IMR-90 (cell line): ENCODE measurements at regions not wholly inside any gene's neighbourhood (a gene's known extent, or its start where the extent isn't known, plus 50 kb on each side); places are given as distances from the start of the nearest gene placed in this dataset.
A peak's percentile ranks its signal among the peaks of the same experiment; 100 is the strongest.

Experiments used
- ATAC-seq: fragments of 200-7000 bp; cut with Tn5 transposase; 2 replicates; pipeline ENCODE4 v1.9.1; 2020; ENCODE audit warnings: low read depth, mild to moderate bottlenecking, moderate library complexity
- BruUV-seq: library from RNA; stranded (reverse); fragments of 400-500 nt; replicated peaks from 2 replicates; lab custom pipeline; 2021; lab: Mats Ljungman, UMichigan
- CTCF ChIA-PET: fragments of 300-600 bp; formaldehyde crosslinking; extraction: SDS; loops from one replicate; lab custom pipeline; 2021; ENCODE audit warnings: antibody characterized with exemption; lab: Yijun Ruan, JAX
- POLR2A ChIA-PET: fragments of 300-600 bp; sonication (Branson Sonifier 250); formaldehyde crosslinking; loops from one replicate; lab custom pipeline; 2022; ENCODE audit warnings: antibody characterized with exemption; ENCODE audit not compliant: unreplicated experiment; lab: Charles Lee
- DNase-seq: peaks from one replicate; pipeline ENCODE4 v3.0.0; 2013
- H2AFZ ChIP-seq: replicated peaks from 2 replicates; pipeline ENCODE3; 2013; ENCODE audit warnings: low read length, mild to moderate bottlenecking; ENCODE audit not compliant: poor library complexity
- H2AK5ac ChIP-seq: 2 replicates; pipeline ENCODE4 v1.6.1; 2013; ENCODE audit warnings: low read depth, low read length, inconsistent platforms
- H2AK9ac ChIP-seq: replicated peaks from 2 replicates; pipeline ENCODE3; 2013; ENCODE audit warnings: mild to moderate bottlenecking, low read depth, low read length, moderate library complexity; ENCODE audit not compliant: poor library complexity
- H2BK120ac ChIP-seq: 2 replicates; pipeline ENCODE4 v1.6.1; 2013; ENCODE audit warnings: low read depth, low read length, inconsistent platforms
- H2BK15ac ChIP-seq: 3 replicates; pipeline ENCODE4 v1.6.1; 2013; ENCODE audit warnings: low read depth, low read length, inconsistent platforms
- H2BK20ac ChIP-seq: 2 replicates; pipeline ENCODE4 v1.6.1; 2013; ENCODE audit warnings: low read depth, mild to moderate bottlenecking, inconsistent platforms, low read length, moderate library complexity
- H2BK5ac ChIP-seq: 2 replicates; pipeline ENCODE4 v1.6.1; 2013; ENCODE audit warnings: mild to moderate bottlenecking, low read depth, low read length, inconsistent platforms; ENCODE audit not compliant: poor library complexity, severe bottlenecking
- H3K14ac ChIP-seq: replicated peaks from 2 replicates; pipeline ENCODE4 v1.6.1; 2013; ENCODE audit warnings: low read depth, low read length, inconsistent platforms
- H3K18ac ChIP-seq: 2 replicates; pipeline ENCODE4 v1.6.1; 2013; ENCODE audit warnings: low read depth, low read length, control low read depth
- H3K23ac ChIP-seq: 2 replicates; pipeline ENCODE4 v1.6.1; 2013; ENCODE audit warnings: low read depth, low read length, inconsistent platforms
- H3K27ac ChIP-seq: 2 replicates; pipeline ENCODE4 v1.5.1; 2013; ENCODE audit warnings: mild to moderate bottlenecking, control low read depth, low read length; ENCODE audit not compliant: insufficient read depth
- H3K27me3 ChIP-seq: 2 replicates; pipeline ENCODE4 v1.6.1; 2013; ENCODE audit warnings: low read length; ENCODE audit not compliant: control insufficient read depth, insufficient read depth
- H3K36me3 ChIP-seq: 2 replicates; pipeline ENCODE4 v1.6.1; 2013; ENCODE audit warnings: low read length, mixed read lengths; ENCODE audit not compliant: control insufficient read depth, insufficient read depth
- H3K4ac ChIP-seq: 2 replicates; pipeline ENCODE4 v1.6.1; 2013; ENCODE audit warnings: low read depth, low read length, inconsistent platforms
- H3K4me1 ChIP-seq: 2 replicates; pipeline ENCODE4 v1.6.1; 2013; ENCODE audit warnings: low read length, mixed read lengths; ENCODE audit not compliant: control insufficient read depth, insufficient read depth
- H3K4me2 ChIP-seq: 2 replicates; pipeline ENCODE4 v1.6.1; 2013; ENCODE audit warnings: low read depth, mild to moderate bottlenecking, control low read depth, low read length, moderate library complexity
- H3K4me3 ChIP-seq: 2 replicates; pipeline ENCODE4 v1.5.1; 2013; ENCODE audit warnings: low read depth, mild to moderate bottlenecking, control low read depth, low read length, moderate library complexity; ENCODE audit not compliant: insufficient read depth
- H3K56ac ChIP-seq: 2 replicates; pipeline ENCODE4 v1.6.1; 2013; ENCODE audit warnings: low read length, inconsistent platforms; ENCODE audit not compliant: insufficient read depth; ENCODE audit errors: extremely low read depth
- H3K79me1 ChIP-seq, 2 experiments: 2 replicates each; pipeline ENCODE4 v1.6.1; 2013; ENCODE audit warnings: low read length in 2 of 2, inconsistent platforms in 1 of 2, low read depth in 1 of 2
- H3K9ac ChIP-seq: 2 replicates; pipeline ENCODE4 v1.6.1; 2013; ENCODE audit warnings: low read depth, low read length, control low read depth
- H3K9me1 ChIP-seq: 2 replicates; pipeline ENCODE4 v1.6.1; 2013; ENCODE audit warnings: low read length, inconsistent platforms; ENCODE audit not compliant: insufficient read depth
- H3K9me3 ChIP-seq: 2 replicates; pipeline ENCODE4 v1.6.1; 2013; ENCODE audit warnings: low read length; ENCODE audit not compliant: control insufficient read depth, insufficient read depth
- H4K20me1 ChIP-seq: 2 replicates; pipeline ENCODE4 v1.6.1; 2013; ENCODE audit warnings: low read length, inconsistent platforms; ENCODE audit not compliant: insufficient read depth
- H4K5ac ChIP-seq: 2 replicates; pipeline ENCODE4 v1.6.1; 2013; ENCODE audit warnings: mild to moderate bottlenecking, low read depth, low read length, control low read depth
- H4K8ac ChIP-seq, 2 experiments: 2 replicates each; pipeline ENCODE4 v1.6.1; 2013; ENCODE audit warnings: low read depth in 2 of 2, low read length in 2 of 2, control low read depth in 1 of 2, inconsistent platforms in 1 of 2
- H4K91ac ChIP-seq: 2 replicates; pipeline ENCODE4 v1.6.1; 2013; ENCODE audit warnings: low read depth, low read length, inconsistent platforms; ENCODE audit not compliant: insufficient read depth
- CEBPB ChIP-seq: IDR thresholded peaks from 2 replicates; pipeline ENCODE4 v1.6.1; 2012; ENCODE audit warnings: low read depth, low read length, improper control_type of control experiment
- RAD21 ChIP-seq: IDR thresholded peaks from 2 replicates; pipeline ENCODE4 v1.6.1; 2012; ENCODE audit warnings: low read length, improper control_type of control experiment
- WGBS, 2 experiments: methylation state at CpG; one replicate each; pipeline versions ENCODE4 v1.1.5 to v1.1.7; 2013; ENCODE audit warnings: missing lambda C conversion rate in 2 of 2; ENCODE audit not compliant: insufficient read length in 1 of 2; ENCODE audit errors: extremely low coverage in 2 of 2; 5-methylcytosine and 5-hydroxymethylcytosine counted together
- dilution Hi-C: fragments of 300-500 bp; cut with HindIII; formaldehyde crosslinking; loops from one replicate; pipeline ENCODE4 v1.14.3; 2018; ENCODE audit warnings: low sequenced_read_pairs; ENCODE audit not compliant: unreplicated experiment
- in situ Hi-C: fragments of 300-500 bp; cut with MboI; formaldehyde crosslinking; loops from 3 replicates; pipeline ENCODE4 v1.14.3; 2019; ENCODE audit warnings: low sequenced_read_pairs, inconsistent platforms, mixed read lengths
- intact Hi-C: fragments of 100-400 bp; cut with micrococcal nuclease; formaldehyde crosslinking; loops from 2 replicates; pipeline ENCODE4 v1.10.0; 2022

- H3K4me1 ChIP-seq = peaks cover 11% of the 10 kb centered on the region
- H3K4ac ChIP-seq = 0 out of 2 replicates have a peak overlapping the region, but pooled peaks have one; percentile 8
- no peak overlapping the region for H2AK9ac ChIP-seq
- DNase-seq (peak; percentile 77), ATAC-seq (peak; percentile 71)
- peak overlapping the region; percentile 36; the same call in 1 of the 2 replicates for H2BK120ac ChIP-seq
- intact Hi-C loops (no loop called here), dilution Hi-C loops (no loop called here), in situ Hi-C loops (no loop called here)
- peak overlapping the region; percentile 84; the same call in 1 of the 2 replicates for H3K27ac ChIP-seq
- WGBS, 2 experiments = no CpG with 5 or more reads among the region's 5 CpGs
- no peak overlapping the region for H2AFZ ChIP-seq
- H4K91ac ChIP-seq = no peak overlapping the region
- H4K5ac ChIP-seq = no peak overlapping the region; the same call in 1 of the 2 replicates
- H3K9me1 ChIP-seq = no peaks in the 10 kb centered on the region
- H3K23ac ChIP-seq = no peak overlapping the region
- POLR2A ChIA-PET = no interaction called here
- H3K36me3 ChIP-seq = no peaks in the 10 kb centered on the region
- BruUV-seq = no TSS peak
- no peaks in the 10 kb centered on the region for H4K20me1 ChIP-seq
- H3K4me2 ChIP-seq = peak overlapping the region; percentile 43; the same call in 1 of the 2 replicates
- H3K4me3 ChIP-seq = no peak overlapping the region
- H3K18ac ChIP-seq = peak overlapping the region; percentile 91; the same call in 1 of the 2 replicates
- H2AK5ac ChIP-seq = no peak overlapping the region
- TF ChIP-seq RAD21 = no peak
- 0 out of 2 replicates have a peak, but pooled peaks have one; percentile 33 for TF ChIP-seq CEBPB
- H3K14ac ChIP-seq = no peak overlapping the region
- H3K79me1 ChIP-seq = no peaks in the 10 kb centered on the region
- no peaks in the 10 kb centered on the region for H3K27me3 ChIP-seq
- CTCF ChIA-PET = no interaction called here
- no peak overlapping the region for H3K9ac ChIP-seq
- peak overlapping the region; percentile 17 for H2BK5ac ChIP-seq
- no peak overlapping the region for H2BK20ac ChIP-seq
- H4K8ac ChIP-seq = no peak overlapping the region
- no peak overlapping the region for H3K56ac ChIP-seq
- H2BK15ac ChIP-seq = no peak overlapping the region
- no peaks in the 10 kb centered on the region for H3K9me3 ChIP-seq
These were observed 2062.3 kb upstream of the CELF4 start for GRCh38 chr18:39627936-39628335.
